HepG2 (cell line): ENCODE measurements at regions not wholly inside any gene's neighbourhood (a gene's known extent, or its start where the extent isn't known, plus 50 kb on each side); places are given as distances from the start of the nearest gene placed in this dataset.

ENCODE experiments used
- CSRNP2 ChIP-seq: sonication (generic); formaldehyde crosslinking; conservative IDR thresholded peaks from 2 replicates; pipeline ENCODE4 v1.8.0; 2022; ENCODE audit warnings: low read depth, missing genetic modification reagents
- CTCF ChIP-seq: sonication (generic); formaldehyde crosslinking; IDR thresholded peaks from 2 replicates; pipeline ENCODE4 v1.5.0; 2020; ENCODE audit warnings: mild to moderate bottlenecking, missing genetic modification reagents, moderate library complexity
- EZH2 ChIP-seq: conservative IDR thresholded peaks from 2 replicates; pipeline ENCODE4 v1.6.1; 2012; ENCODE audit warnings: mild to moderate bottlenecking, low read depth, low read length, moderate library complexity
- JUN ChIP-seq: sonication (generic); formaldehyde crosslinking; IDR thresholded peaks from 2 replicates; pipeline ENCODE4 v1.4.0; 2020; ENCODE audit warnings: mild to moderate bottlenecking, missing genetic modification reagents
- NR2F6 ChIP-seq, 2 experiments: IDR thresholded peaks; 2 replicates each; pipeline ENCODE4 v1.6.1; 2016; ENCODE audit warnings: antibody characterized with exemption in 1 of 2, mild to moderate bottlenecking in 1 of 2
- SRSF9 ChIP-seq: fragments of 200-400 bp; formaldehyde crosslinking; IDR thresholded peaks from 2 replicates; pipeline ENCODE4 v1.6.1; 2018; ENCODE audit warnings: borderline replicate concordance, mild to moderate bottlenecking, low read depth, low read length; ENCODE audit not compliant: insufficient read depth, poor library complexity, severe bottlenecking
- TF ChIP-seq, protein P1 (sequence below), 2 experiments: IDR thresholded peaks; 2 replicates each; pipeline ENCODE4 v1.6.1; 2011 to 2012; ENCODE audit warnings: low read length in 2 of 2, borderline replicate concordance in 1 of 2, low read depth in 1 of 2, mild to moderate bottlenecking in 1 of 2, moderate library complexity in 1 of 2
- TF ChIP-seq, protein P2 (sequence below): sonication (generic); formaldehyde crosslinking; IDR thresholded peaks from 2 replicates; pipeline ENCODE4 v1.8.1; 2023; ENCODE audit warnings: missing genetic modification reagents, inconsistent platforms, borderline replicate concordance

DNA sequence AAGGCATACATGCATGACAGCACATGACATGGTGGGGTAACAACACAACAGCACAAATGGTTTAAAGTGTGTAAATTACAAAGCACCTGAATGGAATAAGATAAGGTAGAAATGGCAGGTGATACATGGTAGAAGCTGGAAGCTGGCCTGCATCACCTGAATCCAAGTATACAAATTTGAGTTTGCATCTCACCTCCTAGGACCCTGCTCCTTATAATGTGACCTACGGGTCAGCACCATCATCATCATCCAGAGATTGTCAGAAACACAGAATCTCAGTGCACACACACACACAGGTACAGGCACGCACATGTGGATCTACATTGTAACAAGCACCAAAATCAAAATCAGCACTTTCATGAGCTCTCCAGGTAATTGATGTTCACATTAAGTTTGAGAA lies 1048.2 kb upstream of the AUTS2 start:
- TF ChIP-seq EZH2 (no peak), NR2F6 (IDR thresholded peaks at IDR 0.05) (no peak), NR2F6 (CRISPR knock-in tag; IDR thresholded peaks at IDR 0.05) (no peak), CSRNP2 (CRISPR knock-in tag) (no peak), JUN (CRISPR knock-in tag) (no peak), CTCF (CRISPR knock-in tag) (no peak), SRSF9 (no peak)
- TF ChIP-seq, protein P1, sequence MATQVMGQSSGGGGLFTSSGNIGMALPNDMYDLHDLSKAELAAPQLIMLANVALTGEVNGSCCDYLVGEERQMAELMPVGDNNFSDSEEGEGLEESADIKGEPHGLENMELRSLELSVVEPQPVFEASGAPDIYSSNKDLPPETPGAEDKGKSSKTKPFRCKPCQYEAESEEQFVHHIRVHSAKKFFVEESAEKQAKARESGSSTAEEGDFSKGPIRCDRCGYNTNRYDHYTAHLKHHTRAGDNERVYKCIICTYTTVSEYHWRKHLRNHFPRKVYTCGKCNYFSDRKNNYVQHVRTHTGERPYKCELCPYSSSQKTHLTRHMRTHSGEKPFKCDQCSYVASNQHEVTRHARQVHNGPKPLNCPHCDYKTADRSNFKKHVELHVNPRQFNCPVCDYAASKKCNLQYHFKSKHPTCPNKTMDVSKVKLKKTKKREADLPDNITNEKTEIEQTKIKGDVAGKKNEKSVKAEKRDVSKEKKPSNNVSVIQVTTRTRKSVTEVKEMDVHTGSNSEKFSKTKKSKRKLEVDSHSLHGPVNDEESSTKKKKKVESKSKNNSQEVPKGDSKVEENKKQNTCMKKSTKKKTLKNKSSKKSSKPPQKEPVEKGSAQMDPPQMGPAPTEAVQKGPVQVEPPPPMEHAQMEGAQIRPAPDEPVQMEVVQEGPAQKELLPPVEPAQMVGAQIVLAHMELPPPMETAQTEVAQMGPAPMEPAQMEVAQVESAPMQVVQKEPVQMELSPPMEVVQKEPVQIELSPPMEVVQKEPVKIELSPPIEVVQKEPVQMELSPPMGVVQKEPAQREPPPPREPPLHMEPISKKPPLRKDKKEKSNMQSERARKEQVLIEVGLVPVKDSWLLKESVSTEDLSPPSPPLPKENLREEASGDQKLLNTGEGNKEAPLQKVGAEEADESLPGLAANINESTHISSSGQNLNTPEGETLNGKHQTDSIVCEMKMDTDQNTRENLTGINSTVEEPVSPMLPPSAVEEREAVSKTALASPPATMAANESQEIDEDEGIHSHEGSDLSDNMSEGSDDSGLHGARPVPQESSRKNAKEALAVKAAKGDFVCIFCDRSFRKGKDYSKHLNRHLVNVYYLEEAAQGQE (IDR thresholded peaks at IDR 0.05; ENCODE audit: borderline replicate concordance in 1 of 2, low read depth in 1 of 2, low read length in 2 of 2), result no peak
- TF ChIP-seq, protein P2, sequence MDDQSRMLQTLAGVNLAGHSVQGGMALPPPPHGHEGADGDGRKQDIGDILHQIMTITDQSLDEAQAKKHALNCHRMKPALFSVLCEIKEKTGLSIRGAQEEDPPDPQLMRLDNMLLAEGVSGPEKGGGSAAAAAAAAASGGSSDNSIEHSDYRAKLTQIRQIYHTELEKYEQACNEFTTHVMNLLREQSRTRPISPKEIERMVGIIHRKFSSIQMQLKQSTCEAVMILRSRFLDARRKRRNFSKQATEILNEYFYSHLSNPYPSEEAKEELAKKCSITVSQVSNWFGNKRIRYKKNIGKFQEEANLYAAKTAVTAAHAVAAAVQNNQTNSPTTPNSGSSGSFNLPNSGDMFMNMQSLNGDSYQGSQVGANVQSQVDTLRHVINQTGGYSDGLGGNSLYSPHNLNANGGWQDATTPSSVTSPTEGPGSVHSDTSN (CRISPR knock-in tag), result no peak
